Lung microvascular endothelial cell (primary cell): ENCODE measurements at regions not wholly inside any gene's neighbourhood (a gene's known extent, or its start where the extent isn't known, plus 50 kb on each side); places are given as distances from the start of the nearest gene placed in this dataset.

ENCODE experiments used
- DNase-seq, 2 donors: peaks; one replicate each; pipeline versions ENCODE4 v3.0.0 to v3.0.0-alpha.2; 2010; ENCODE audit warnings: low read depth in 2 of 2

GRCh38 chr5:52392321-52392720, 395.4 kb upstream of the ITGA1 start:
- no peak for DNase-seq

- no peak for DNase-seq
Observed at GRCh38 chr5:52409835-52410234, 377.9 kb upstream of the ITGA1 start.

- no peak for DNase-seq
Observed at GRCh38 chr5:52419357-52419756, 368.4 kb upstream of the ITGA1 start.

- no peak for DNase-seq
Observed at GRCh38 chr5:52427615-52428014, 360.1 kb upstream of the ITGA1 start.

- no peak for DNase-seq
Observed at GRCh38 chr5:52428977-52429489, 358.7 kb upstream of the ITGA1 start.

- DNase-seq = no peak
Observed at GRCh38 chr5:52441768-52442167, 345.9 kb upstream of the ITGA1 start.

GRCh38 chr5:52443187-52443586, 344.5 kb upstream of the ITGA1 start:
- DNase-seq = no peak

GRCh38 chr5:52448111-52448510, 339.6 kb upstream of the ITGA1 start:
- DNase-seq = no peak

- peak in 1 of 2 donors; percentile 1 for DNase-seq
Observed at GRCh38 chr5:52449516-52449915, 338.2 kb upstream of the ITGA1 start.

GRCh38 chr5:52452098-52452497, 335.6 kb upstream of the ITGA1 start:
- DNase-seq = no peak

- DNase-seq = no peak
Observed at GRCh38 chr5:52453176-52453575, 334.5 kb upstream of the ITGA1 start.

- DNase-seq = no peak
Observed at GRCh38 chr5:52455920-52456319, 331.8 kb upstream of the ITGA1 start.

GRCh38 chr5:52457810-52458209, 329.9 kb upstream of the ITGA1 start:
- DNase-seq = no peak

GRCh38 chr5:52466113-52466512, 321.6 kb upstream of the ITGA1 start:
- DNase-seq = no peak

GRCh38 chr5:52466749-52467520, 320.8 kb upstream of the ITGA1 start:
- DNase-seq = no peak

GRCh38 chr5:52468976-52469375, 318.7 kb upstream of the ITGA1 start:
- no peak for DNase-seq

- no peak for DNase-seq
Observed at GRCh38 chr5:52469420-52469819, 318.3 kb upstream of the ITGA1 start.

GRCh38 chr5:52469835-52470234, 317.9 kb upstream of the ITGA1 start:
- DNase-seq = no peak

GRCh38 chr5:52476346-52476745, 311.4 kb upstream of the ITGA1 start:
- no peak for DNase-seq

- no peak for DNase-seq
Observed at GRCh38 chr5:52481201-52481600, 306.5 kb upstream of the ITGA1 start.

GRCh38 chr5:52481851-52482250, 305.9 kb upstream of the ITGA1 start:
- DNase-seq = no peak

GRCh38 chr5:52491071-52491787, 296.5 kb upstream of the ITGA1 start:
- no peak for DNase-seq

GRCh38 chr5:52491818-52492217, 295.9 kb upstream of the ITGA1 start:
- DNase-seq = no peak
